Endothelial cell of umbilical vein (primary cell): ENCODE measurements at regions not wholly inside any gene's neighbourhood (a gene's known extent, or its start where the extent isn't known, plus 50 kb on each side); places are given as distances from the start of the nearest gene placed in this dataset.
"Not testable (repeated sequence)": the region's sequence is repeated elsewhere in the genome, so short reads cannot be mapped to it uniquely, and the experiment has no call there.

Source experiments
- BruUV-seq: library from RNA; stranded (reverse); fragments of 400-500 nt; replicated peaks from 2 replicates; lab custom pipeline; 2021; lab: Mats Ljungman, UMichigan
- CTCF ChIA-PET: fragments of 300-600, 350-600 bp; sonication (Branson Sonifier 250); formaldehyde crosslinking; loops from one replicate; lab custom pipeline; 2021; ENCODE audit warnings: antibody characterized with exemption, inconsistent platforms; lab: Charles Lee
- POLR2A ChIA-PET: fragments of 300-600, 350-600 bp; sonication (Branson Sonifier 250); formaldehyde crosslinking; loops from one replicate; lab custom pipeline; 2021; ENCODE audit warnings: antibody characterized with exemption, inconsistent platforms; lab: Charles Lee
- DNase-seq: peaks from one replicate; pipeline ENCODE4 v3.0.0-alpha.2; 2011; ENCODE audit warnings: low read depth, low spot score
- FAIRE-seq: peaks from 2 replicates; lab custom pipeline; 2011; peaks lifted over from hg19 to GRCh38; lab: Jason Lieb, UNC
- H2AFZ ChIP-seq: 2 replicates; pipeline ENCODE4 v1.6.0; 2012; ENCODE audit warnings: low read depth, low read length, control low read depth, inconsistent platforms
- H3K27ac ChIP-seq: 2 replicates; pipeline ENCODE4 v1.5.1; 2011; ENCODE audit warnings: low read depth, mild to moderate bottlenecking, control low read depth, low read length, moderate library complexity; ENCODE audit not compliant: insufficient read depth
- H3K27me3 ChIP-seq, 2 experiments: 2 replicates each; pipeline versions ENCODE4 v1.6.0 to v1.6.1; 2011; ENCODE audit warnings: low read length in 2 of 2, mixed read lengths in 1 of 2; ENCODE audit not compliant: control insufficient read depth in 2 of 2, insufficient read depth in 2 of 2
- H3K36me3 ChIP-seq, 2 experiments: 2 replicates in 1 of 2; 3 replicates in 1 of 2; pipeline ENCODE4 v1.5.1; 2011; ENCODE audit warnings: low read length in 2 of 2, mild to moderate bottlenecking in 1 of 2, moderate library complexity in 1 of 2; ENCODE audit not compliant: control insufficient read depth in 2 of 2, insufficient read depth in 2 of 2; ENCODE audit errors: extremely low read depth in 1 of 2
- H3K4me1 ChIP-seq: 3 replicates; pipeline ENCODE4 v1.5.1; 2011; ENCODE audit warnings: mild to moderate bottlenecking, low read length; ENCODE audit not compliant: control insufficient read depth, insufficient read depth; ENCODE audit errors: extremely low read depth
- H3K4me2 ChIP-seq: 2 replicates; pipeline ENCODE4 v1.6.1; 2011; ENCODE audit warnings: low read length, control low read depth, mixed read lengths; ENCODE audit not compliant: insufficient read depth
- H3K4me3 ChIP-seq, 3 experiments: fragments of 200-600 bp in 1 of 3; sonication (generic), shearing (Covaris generic) in 1 of 3; replicated peaks in 1 of 3; 2 replicates each; pipeline ENCODE4 v1.5.1; 2011 to 2016; ENCODE audit warnings: control low read depth in 3 of 3, low read length in 3 of 3, mild to moderate bottlenecking in 2 of 3, inconsistent platforms in 1 of 3, low read depth in 1 of 3, moderate library complexity in 1 of 3; ENCODE audit not compliant: insufficient read depth in 1 of 3
- H3K79me2 ChIP-seq: 2 replicates; pipeline ENCODE4 v1.6.0; 2012; ENCODE audit warnings: low read length, inconsistent platforms; ENCODE audit not compliant: control insufficient read depth, insufficient read depth
- H3K9ac ChIP-seq: replicated peaks from 2 replicates; pipeline ENCODE3; 2011; ENCODE audit warnings: low read length, control low read depth; ENCODE audit not compliant: insufficient read depth; ENCODE audit errors: extremely low read depth
- H3K9me1 ChIP-seq: replicated peaks from 3 replicates; pipeline ENCODE4 v1.6.0; 2011; ENCODE audit warnings: mild to moderate bottlenecking, low read length; ENCODE audit not compliant: control insufficient read depth, insufficient read depth; ENCODE audit errors: extremely low read depth
- H3K9me3 ChIP-seq: replicated peaks from 2 replicates; pipeline ENCODE4 v1.5.1; 2012; ENCODE audit warnings: low read length, inconsistent platforms; ENCODE audit not compliant: control insufficient read depth, insufficient read depth
- H4K20me1 ChIP-seq: replicated peaks from 2 replicates; pipeline ENCODE3; 2011; ENCODE audit warnings: mild to moderate bottlenecking, low read length; ENCODE audit not compliant: control insufficient read depth, insufficient read depth; ENCODE audit errors: extremely low read depth
- dilution Hi-C: fragments of 300-500 bp; cut with MboI; formaldehyde crosslinking; loops from one replicate; pipeline ENCODE4 v1.15.0; 2019; ENCODE audit warnings: low sequenced_read_pairs; ENCODE audit not compliant: extremely low pct_ligation_motif_present
- intact Hi-C: fragments of 100-400 bp; cut with micrococcal nuclease; formaldehyde crosslinking; loops from one replicate; pipeline ENCODE4 v1.10.0; 2022

- H3K4me2 ChIP-seq, H3K4me1 ChIP-seq, H3K36me3 ChIP-seq, H2AFZ ChIP-seq, H3K4me3 ChIP-seq, CTCF ChIA-PET, FAIRE-seq, H3K79me2 ChIP-seq, H3K27ac ChIP-seq, DNase-seq, H3K27me3 ChIP-seq, H4K20me1 ChIP-seq, POLR2A ChIA-PET, H3K9me3 ChIP-seq, dilution Hi-C loops, intact Hi-C loops, H3K9me1 ChIP-seq, BruUV-seq, H3K9ac ChIP-seq: not testable (repeated sequence)
Observed at GRCh38 chr16:16494998-16495397, 116.1 kb downstream of the NPIPA7 start.

GRCh38 chr16:16499875-16500274, 120.9 kb downstream of the NPIPA7 start:
- H3K9me3 ChIP-seq, DNase-seq, H3K4me3 ChIP-seq, H3K4me2 ChIP-seq, H3K79me2 ChIP-seq, H3K27ac ChIP-seq, FAIRE-seq, dilution Hi-C loops, H3K36me3 ChIP-seq, H3K9ac ChIP-seq, CTCF ChIA-PET, H3K9me1 ChIP-seq, H4K20me1 ChIP-seq, POLR2A ChIA-PET, intact Hi-C loops, BruUV-seq, H2AFZ ChIP-seq, H3K4me1 ChIP-seq, H3K27me3 ChIP-seq: not testable (repeated sequence)

- H2AFZ ChIP-seq, POLR2A ChIA-PET, H3K4me3 ChIP-seq, H3K9ac ChIP-seq, FAIRE-seq, H4K20me1 ChIP-seq, H3K79me2 ChIP-seq, H3K4me1 ChIP-seq, H3K36me3 ChIP-seq, H3K27me3 ChIP-seq, BruUV-seq, intact Hi-C loops, H3K4me2 ChIP-seq, DNase-seq, CTCF ChIA-PET, H3K9me1 ChIP-seq, H3K9me3 ChIP-seq, H3K27ac ChIP-seq, dilution Hi-C loops: not testable (repeated sequence)
Observed at GRCh38 chr16:16507041-16507440, 128.1 kb downstream of the NPIPA7 start.

- POLR2A ChIA-PET, dilution Hi-C loops, H3K9me1 ChIP-seq, H4K20me1 ChIP-seq, FAIRE-seq, H3K27me3 ChIP-seq, H3K36me3 ChIP-seq, H3K79me2 ChIP-seq, H3K27ac ChIP-seq, H3K9me3 ChIP-seq, BruUV-seq, H3K4me3 ChIP-seq, H3K4me1 ChIP-seq, DNase-seq, H3K9ac ChIP-seq, H2AFZ ChIP-seq, CTCF ChIA-PET, intact Hi-C loops, H3K4me2 ChIP-seq: not testable (repeated sequence)
Observed at GRCh38 chr16:16508344-16508743, 129.4 kb downstream of the NPIPA7 start.
